ENCODE measurements at regions not wholly inside any gene's neighbourhood (a gene's known extent, or its start where the extent isn't known, plus 50 kb on each side); places are given as distances from the start of the nearest gene placed in this dataset.
"Not testable (repeated sequence)": the region's sequence is repeated elsewhere in the genome, so short reads cannot be mapped to it uniquely, and the experiment has no call there.

DNA sequence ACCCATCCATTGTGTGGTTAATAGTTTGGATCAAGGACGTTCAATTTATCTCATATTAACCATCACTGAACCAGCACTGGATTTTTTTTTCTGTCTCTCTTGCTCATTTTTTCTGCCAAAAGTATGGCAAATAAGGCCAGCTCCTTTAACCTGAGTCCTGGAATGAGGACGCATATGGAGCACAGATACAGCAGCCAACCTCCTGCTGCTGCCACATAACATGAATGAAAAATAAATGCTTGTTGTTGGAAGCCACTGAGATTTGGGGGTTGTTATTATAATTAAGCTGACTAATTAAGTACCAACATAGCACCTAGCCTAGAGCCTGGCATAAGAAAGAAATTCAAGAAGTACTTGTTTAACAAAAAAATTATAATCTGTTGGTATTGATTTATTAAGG is 335.3 kb upstream of the DUSP10 start:
- DNase-seq (ENCODE audit: low read depth in 2 of 3, low spot score in 1 of 3), result no peak

DNA sequence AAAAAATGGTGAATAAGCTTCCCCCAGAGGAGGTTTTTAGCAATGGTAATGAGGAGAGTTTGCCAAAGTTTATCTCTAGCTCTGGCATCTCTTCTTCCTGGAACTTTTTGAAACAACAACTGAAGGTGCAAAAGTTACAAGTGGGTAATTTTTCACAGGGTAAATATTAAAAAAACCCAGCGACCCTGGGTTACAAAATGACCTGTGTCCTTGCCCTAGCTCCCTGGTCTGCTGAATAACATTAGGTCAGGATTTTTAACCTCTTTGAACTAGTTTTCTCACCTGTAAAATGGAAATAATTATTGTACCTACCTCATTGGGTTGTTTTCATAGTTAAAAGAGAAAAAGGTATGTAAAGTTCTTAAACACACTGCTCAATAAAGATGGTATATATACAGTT is 332.4 kb upstream of the DUSP10 start:
- DNase-seq (ENCODE audit: low read depth in 2 of 3, low spot score in 1 of 3), result no peak

DNA sequence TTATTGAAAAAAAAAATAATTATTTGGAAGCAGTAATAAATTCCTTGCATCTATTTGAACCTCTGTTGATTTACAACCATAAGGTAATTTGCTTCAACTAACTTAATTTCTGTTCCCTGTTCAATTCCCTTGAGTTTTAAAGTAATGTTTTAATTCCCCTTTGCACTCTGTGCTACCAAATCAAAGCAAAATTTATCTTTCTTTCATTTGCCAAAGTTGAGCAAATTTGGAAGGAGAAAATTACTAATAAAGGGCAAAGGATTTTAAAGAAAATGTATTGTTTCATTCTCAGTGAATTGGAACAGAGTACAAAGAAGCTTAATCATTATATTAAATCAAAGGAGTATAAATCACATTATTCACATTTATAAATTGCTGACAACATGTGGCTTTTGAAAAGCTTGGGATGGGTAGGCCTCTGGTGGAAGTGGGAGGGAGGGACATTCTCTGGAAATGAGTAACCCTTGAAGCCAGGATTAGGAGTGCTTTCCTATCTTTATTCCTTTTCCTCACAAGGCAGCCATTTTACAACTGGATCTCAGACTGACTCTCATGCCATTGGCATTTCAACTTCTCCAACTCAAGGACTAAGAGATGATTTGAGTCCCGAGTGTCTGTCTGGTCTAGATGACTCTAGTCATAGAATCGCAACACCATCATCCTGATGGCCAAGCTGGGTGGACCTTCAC is 331.6 kb upstream of the DUSP10 start:
- no peak for DNase-seq (ENCODE audit: low read depth in 2 of 3, low spot score in 1 of 3)

DNA sequence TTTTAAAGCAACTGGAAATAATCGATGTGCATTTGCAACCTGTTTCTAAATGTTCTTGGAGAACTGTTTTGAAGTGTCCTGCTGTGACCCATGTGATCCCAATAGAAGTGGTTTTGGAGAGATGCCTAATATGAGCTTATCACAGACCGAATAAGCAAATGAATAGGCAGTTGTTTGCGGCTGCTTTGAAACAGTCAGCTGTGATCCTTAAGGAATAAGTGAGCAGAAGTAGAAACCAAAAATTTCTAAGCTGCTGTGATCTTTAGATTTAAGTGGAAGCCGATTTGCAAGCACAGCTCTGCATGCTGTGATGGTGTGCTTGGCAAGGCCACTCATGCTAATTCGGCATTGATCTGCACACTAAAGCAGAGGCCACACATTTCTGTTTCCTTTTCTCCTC is 329.5 kb upstream of the DUSP10 start:
- DNase-seq (ENCODE audit: low read depth in 2 of 3, low spot score in 1 of 3), result no peak

DNA sequence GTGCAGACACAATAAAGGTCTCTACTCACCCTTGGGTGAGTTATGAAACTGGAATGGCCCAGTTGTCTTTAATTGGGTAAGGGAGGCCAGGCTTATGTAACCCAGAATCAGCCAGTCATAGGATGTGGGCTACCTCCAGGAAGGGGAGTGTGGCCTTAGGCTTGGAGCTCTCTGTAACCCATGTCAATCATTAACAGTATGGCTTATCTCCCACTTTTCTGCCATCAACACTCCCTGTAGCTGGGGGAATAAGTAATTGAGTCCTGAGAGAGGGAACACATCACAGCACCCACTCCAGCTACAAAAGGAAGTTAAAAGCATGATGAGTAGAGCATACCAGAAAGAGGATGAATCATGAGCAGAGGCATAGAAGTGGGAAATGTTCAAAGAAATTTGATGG is 327.0 kb upstream of the DUSP10 start:
- DNase-seq (ENCODE audit: low read depth in 2 of 3, low spot score in 1 of 3), result no peak

DNA sequence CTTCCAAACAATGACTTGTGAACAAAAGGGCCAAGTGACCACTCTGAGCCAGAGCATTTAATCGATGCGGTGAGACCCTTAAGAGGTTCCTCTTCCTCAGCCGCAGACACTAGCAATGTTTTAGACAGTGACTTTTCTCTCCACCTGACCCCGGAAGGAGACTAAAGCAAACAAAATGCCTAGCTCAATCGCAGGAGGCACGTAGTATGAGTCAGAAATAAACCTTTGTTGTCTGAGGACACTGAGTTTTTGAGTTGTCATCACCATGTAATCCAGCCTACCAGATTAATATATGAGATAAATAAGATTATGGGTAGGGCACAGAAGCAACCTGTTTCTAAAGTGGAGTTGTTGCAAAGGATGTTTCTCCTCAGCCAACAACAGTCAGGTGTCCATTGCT is 326.2 kb upstream of the DUSP10 start:
- no peak for DNase-seq (ENCODE audit: low read depth in 2 of 3, low spot score in 1 of 3)

DNA sequence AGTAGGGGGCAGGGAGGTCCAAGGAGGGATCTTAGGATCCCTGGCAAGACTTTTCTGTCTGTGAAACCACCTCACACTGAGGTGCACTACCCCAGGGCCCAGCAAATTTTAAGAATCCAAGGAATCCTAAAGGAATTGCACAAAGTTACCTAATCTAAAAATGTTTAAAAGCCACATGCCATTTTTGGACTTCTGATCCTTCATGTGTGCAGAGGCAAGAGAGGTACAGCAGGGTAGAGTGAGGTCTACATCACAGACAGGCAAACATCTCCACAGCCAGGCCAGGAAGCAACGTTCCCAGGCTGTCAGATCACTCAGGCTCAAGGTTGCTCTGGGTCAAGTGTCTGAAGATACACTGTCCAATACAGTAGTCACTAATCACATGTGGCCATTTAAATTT is 324.6 kb upstream of the DUSP10 start:
- DNase-seq (ENCODE audit: low read depth in 2 of 3, low spot score in 1 of 3), result no peak

DNA sequence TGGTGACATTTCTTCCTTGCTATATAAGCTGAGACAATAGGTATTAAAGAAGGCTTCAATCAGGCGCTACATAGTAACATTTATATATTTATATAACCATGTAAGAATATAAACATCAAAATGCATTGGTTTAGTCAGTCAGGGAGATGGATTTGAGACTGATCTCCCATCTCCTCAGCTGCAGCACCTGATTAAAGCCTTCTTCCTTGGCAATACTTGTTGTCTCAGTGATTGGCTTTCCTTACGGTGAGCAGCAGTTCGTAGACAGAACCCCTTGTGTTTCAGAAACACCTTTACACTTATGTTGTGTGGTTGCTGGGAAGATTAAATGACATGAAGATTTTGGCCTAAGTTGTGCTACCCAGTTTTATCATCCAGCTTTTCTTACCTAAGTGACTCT is 323.3 kb upstream of the DUSP10 start:
- no peak for DNase-seq (ENCODE audit: low read depth in 2 of 3, low spot score in 1 of 3)

DNA sequence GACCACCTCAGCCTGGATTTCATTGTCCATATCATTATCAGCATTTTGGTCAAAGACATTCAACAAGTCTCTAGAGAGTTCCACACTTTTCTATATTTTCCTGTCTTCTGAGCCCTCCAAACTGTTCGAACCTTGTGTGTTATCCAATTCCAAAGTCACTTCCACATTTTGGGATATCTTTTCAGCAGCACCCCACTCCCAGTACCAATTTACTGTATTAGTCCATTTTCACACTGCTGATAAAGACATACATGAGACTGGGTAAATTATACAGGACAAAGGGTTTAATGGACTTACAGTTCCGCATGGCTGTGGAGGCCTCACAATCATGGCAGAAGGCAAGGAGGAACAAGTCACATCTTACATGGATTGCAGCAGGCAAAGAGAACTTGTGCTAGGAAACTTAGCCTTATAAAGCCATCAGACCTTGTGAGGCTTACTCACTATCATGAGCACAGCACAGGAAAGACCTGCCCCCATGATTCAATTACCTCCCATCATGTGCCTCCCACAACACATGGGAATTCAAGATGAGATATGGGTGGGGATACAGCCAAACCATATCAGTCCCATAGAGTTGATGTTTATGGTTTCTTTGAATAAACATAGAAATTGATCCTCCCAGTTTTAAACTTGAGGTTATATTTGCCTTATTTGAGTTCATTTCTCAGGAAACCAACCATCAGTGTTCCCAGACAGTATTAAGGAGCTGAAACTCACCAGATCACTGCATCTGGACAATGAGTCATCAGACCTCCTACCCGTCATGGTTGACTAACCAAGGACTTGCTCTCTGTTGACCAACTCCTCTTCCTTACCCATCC is 322.7 kb upstream of the DUSP10 start:
- no peak for DNase-seq (ENCODE audit: low read depth in 2 of 3, low spot score in 1 of 3)

DNA sequence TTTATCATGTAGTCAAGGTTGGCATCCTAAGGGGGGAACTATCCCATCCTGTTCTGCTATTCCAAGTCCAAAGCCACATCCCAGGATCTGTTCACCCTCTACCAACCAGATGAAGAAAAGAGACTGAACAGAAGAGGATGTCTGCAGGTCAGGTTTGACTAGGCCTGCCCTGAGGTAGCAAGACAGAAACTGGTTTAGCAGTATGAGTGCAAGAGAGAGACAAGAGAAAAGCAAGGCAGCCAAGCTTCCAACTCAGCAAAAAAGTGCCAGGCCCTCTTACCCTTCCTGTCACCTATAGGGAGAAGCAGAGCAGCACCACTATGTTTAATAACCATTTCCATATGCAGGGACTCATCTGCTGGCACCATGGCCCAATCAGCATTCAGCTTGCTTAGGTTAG is 320.8 kb upstream of the DUSP10 start:
- no peak for DNase-seq (ENCODE audit: low read depth in 2 of 3, low spot score in 1 of 3)

DNA sequence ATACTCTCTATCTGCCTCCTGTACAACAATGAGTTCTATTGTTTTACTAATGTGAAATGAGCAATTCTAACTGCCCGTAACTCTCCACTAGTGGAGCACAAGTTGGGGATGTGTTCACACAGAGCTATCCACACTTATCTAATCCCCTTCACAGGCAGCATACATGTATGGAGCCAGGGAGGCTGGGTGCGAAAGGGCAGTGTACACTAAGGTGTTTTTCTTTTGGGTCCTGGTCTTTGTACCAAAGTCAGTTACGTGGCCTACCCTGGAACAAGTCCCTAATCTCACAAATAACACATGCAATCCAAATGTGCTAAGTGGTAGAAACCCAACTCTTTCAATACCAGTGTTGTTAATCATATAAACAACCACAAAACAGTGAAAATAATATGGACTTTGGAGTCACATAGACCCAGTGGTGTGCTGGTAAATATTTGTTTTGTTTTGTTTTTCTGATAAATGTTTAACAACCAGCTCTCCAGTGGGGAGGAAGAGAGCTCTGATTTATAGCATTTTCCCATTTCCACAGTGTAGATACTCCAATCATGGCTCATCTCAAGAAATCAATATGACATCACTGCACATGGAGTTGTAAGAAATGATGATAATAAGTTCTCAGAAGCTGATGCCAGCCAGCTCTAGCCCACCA is 319.9 kb upstream of the DUSP10 start:
- DNase-seq (ENCODE audit: low read depth in 2 of 3, low spot score in 1 of 3), result no peak

DNA sequence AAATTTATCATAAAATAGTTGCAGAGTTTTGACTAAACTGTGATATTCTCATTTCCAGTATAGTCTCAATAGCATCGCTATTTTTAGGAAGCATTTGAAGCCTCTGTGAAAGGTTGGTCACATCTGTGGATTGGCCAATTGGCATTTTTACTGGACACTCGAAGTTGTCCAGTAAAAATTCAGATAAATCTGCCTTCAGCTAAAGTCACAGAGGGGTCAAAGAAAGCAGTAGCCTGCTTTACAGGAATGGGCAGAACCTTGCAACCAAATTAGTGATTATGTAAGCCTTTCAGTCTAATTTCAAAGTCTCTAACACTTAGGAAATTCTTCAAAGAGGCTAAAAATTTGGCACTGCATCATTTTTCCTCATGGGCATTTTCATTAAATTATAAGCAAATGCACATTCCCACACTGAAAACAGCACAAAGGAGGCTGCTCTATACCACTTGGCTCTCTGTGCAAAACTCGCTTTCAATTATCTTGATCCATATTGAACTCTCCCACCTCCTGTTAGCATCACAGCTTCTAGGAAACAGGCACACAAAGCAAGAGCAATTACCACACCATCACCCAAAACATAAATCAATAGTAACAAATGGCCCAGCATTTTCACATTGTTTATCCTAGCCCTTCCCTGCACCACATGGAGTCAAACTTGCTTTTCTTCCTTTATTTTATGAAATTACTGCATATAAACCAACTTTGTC is 318.5 kb upstream of the DUSP10 start:
- no peak for DNase-seq (ENCODE audit: low read depth in 2 of 3, low spot score in 1 of 3)

DNA sequence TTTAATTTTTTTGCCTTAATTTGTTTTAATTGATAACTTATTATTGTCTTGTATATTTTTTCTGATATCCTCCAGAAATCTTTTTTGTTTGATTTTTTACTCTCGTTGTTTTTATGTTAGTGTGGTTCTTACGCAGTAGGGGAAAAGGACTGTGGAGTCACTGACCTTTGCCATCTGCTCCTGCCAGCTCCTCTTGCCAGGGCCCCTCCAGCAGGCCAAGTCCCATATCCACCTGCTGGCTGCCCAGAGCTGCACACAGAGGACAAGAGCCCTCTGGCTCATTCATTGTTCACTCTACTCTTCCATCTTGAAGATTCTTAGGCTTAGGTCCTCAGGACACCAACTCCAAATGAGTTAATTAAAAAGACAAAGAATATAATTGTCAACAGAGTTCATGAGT is 316.4 kb upstream of the DUSP10 start:
- no peak for DNase-seq (ENCODE audit: low read depth in 2 of 3, low spot score in 1 of 3)

DNA sequence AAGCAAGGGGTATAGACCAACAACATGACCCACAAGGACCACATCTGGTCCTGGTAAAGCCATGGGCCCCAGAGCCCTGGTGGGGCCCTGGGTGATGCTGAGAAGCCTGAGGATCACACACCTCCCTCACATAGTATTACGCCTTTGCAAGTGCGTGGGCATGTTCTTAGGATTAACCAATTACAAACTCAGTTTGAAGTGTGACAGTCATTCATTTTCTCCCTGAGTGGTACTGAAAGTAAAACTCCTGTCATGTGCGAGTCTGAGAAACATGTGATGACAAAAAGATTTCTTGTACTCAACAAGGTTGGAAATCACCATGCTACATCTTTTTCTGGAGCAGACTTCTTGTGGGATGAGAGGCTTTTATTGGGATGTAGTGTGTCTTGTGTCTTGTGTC is 315.3 kb upstream of the DUSP10 start:
- no peak for DNase-seq (ENCODE audit: low read depth in 2 of 3, low spot score in 1 of 3)

DNA sequence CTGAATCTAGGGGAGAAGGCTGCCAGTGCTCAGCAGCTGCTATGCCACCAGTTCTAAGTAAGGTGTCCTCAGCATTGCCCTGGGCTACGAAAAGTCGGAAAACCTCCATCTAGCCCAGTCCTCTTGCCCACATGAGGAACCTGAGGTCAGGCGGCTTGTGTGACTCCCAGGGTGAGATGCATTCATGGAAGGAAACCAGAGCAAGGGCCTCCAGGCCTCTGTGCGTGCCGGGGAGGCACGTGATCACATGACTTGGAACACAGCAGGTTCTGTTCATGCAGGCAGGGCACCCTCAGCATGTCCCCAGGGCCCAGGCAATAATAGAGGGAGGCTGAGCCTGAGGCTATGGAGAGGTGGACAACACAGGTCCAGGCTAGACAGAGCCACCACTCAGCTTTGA is 312.5 kb upstream of the DUSP10 start:
- no peak for DNase-seq (ENCODE audit: low read depth in 2 of 3, low spot score in 1 of 3)

DNA sequence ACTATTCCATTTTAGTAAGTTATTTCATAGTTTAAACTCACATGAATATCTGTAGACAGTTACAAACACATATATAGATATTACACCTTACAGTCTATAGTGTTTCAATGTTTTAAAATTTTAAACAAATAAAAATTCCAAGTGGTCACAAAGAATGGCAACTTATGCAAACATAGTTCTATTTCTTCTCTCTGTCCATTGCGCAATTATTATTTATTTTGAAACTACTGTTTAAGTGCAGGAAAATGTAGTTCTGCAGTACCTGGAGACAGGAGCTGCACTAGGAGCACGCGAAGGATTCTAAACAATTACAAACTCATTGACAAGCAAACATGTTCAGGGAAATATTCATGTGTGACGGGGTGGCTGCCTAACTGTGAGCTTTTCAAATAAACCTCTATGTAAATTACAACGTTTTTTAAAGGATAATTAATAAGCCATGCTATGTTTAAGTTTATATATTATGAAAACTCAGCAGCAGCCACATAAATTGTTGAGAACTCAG is 312.0 kb upstream of the DUSP10 start:
- no peak for DNase-seq (ENCODE audit: low read depth in 2 of 3, low spot score in 1 of 3)

DNA sequence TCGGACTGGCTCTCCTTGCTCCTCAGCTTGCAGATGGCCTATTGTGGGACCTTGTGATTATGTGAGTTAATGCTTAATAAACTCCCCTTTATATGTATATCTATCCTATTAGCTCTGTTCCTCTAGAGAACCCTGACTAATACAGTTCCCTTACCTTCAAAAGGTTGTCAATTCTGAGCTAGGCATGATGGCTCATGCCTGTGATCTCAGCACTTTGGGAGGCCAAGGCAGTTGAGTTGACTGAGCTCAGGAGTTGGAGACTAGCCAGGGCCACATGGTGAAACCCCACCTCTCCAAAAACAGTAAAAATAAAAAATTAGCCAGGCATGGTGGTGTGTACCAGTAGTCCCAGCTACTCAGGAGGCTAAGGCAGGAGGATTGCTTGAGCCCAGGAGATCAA is 309.4 kb upstream of the DUSP10 start:
- not testable (repeated sequence) for DNase-seq (ENCODE audit: low read depth in 2 of 3, low spot score in 1 of 3)

DNA sequence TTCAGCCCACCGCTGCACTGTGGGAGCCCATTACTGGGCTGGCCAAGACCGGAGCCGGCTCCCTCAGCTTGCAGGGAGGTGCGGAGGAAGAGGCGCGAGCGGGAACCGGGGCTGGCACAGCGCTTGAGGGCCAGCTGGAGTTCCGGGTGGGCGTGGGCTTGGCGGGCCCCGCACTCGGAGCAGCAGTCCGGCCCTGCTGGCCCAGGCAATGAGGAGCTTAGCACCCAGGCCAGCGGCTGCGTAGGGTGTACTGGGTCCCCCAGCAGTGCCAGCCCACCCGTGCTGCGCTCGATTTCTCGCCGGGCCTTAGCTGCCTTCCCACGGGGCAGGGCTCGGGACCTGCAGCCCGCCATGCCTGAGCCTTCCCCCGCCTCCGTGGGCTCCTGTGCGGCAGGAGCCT is 307.8 kb upstream of the DUSP10 start:
- DNase-seq (ENCODE audit: low read depth in 2 of 3, low spot score in 1 of 3), result not testable (repeated sequence)

DNA sequence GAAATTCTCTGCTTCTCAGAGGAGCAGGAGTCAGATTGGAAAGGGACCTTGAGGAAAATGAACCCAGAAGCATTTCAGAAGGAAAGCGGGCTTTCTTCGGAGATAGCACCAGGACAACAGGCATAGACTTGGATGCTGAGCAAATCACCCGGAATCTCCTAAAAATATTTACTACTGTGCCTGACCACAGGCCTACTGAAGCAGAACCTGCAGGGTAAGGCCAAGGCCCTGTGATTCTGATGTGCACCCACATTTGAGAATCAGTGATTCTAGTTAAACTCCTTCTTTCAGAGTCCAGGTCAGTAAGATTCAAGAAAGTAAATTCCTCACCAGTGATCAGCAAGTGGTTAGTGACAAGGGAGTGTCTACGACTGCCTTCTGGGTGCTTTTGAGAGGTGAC is 307.3 kb upstream of the DUSP10 start:
- DNase-seq (ENCODE audit: low read depth in 2 of 3, low spot score in 1 of 3), result no peak

DNA sequence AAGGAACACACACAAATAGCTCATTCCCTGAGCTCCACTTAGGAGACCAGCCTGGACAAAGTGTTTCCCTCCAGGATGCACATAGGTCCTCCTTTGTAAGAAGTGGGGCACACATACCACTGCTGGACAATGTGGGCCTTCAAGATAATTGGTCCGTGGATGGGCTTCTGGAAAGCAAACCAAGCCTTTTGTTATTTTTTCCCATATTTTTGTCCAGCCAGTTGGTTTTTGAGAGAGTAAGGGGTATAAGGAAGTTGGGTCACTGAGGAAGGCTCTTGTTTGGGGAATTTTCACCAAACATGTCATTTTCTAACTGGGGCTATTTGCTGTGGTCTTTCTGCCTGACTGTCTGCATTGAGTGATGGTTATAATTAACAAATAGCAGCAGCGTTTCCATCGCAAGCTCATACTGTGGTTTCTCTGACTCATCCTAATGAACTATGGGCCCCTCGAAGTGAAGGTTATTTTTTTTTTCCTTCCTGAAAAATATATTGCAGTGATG is 306.3 kb upstream of the DUSP10 start:
- DNase-seq (ENCODE audit: low read depth in 2 of 3, low spot score in 1 of 3), result no peak

DNA sequence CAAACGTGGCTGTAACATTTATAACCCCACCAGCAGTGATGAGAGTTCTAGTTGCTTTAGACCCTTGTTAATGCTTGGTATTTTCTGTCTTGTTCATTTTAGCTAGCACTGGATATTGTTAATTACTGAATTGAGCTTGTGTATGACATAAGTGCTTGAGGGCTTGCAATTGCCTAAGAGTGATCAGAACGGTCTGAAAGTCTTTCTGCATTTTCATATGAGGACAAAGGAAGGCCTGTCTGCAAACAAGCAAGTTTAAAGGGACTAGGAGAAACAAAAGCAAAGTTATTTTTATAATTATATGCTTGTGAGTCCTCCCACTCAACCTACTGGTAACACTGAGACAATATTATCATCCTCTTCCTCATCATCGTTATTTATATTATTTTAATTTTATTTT is 305.5 kb upstream of the DUSP10 start:
- no peak for DNase-seq (ENCODE audit: low read depth in 2 of 3, low spot score in 1 of 3)
